ENCODE measurements at regions not wholly inside any gene's neighbourhood (a gene's known extent, or its start where the extent isn't known, plus 50 kb on each side); places are given as distances from the start of the nearest gene placed in this dataset.

DNA sequence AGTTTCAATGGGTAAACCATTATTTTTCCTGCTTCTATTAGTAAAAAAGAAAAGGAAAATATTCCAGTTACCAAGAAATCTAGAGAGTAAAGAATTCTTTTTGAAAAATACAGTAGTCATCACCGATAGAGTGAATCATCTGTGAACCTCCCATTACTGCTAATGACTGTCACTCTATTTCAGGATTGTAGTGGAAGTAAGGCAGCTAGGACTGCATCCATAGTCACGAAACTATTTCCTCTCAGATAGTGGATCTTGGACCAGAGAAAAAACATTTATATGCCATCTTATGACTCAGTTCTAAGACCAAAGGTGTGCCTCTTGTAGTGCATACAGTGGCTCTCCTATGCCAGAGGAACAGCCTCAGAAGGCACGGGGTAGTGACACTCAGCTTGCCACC, 173.9 kb upstream of the PLEKHA5 start:
- CTCF ChIA-PET: no interaction called here
- ATAC-seq (peak; percentile 64), DNase-seq (peak; percentile 28)
- Histone ChIP-seq H3K9me2 (replicated peaks; ENCODE audit: low read length) (no peaks in the 10 kb centered on the region), H3K9me3 (ENCODE audit: low read length) (no peaks in the 10 kb centered on the region), H3K79me2 (ENCODE audit: low read length) (no peaks in the 10 kb centered on the region), H2AFZ (ENCODE audit: low read length) (no peak overlapping the region), H3K9ac (ENCODE audit: low read length) (no peak overlapping the region), H3K27me3 (ENCODE audit: low read length) (no peaks in the 10 kb centered on the region), H3K4me1 (ENCODE audit: insufficient read depth, low read length) (no peaks in the 10 kb centered on the region), H3K27ac (ENCODE audit: low read length) (no peak overlapping the region), H3K36me3 (ENCODE audit: low read depth, low read length) (no peaks in the 10 kb centered on the region), H3K4me3 (ENCODE audit: low read length) (no peak overlapping the region), H3F3A (ENCODE audit: low read length, unreplicated experiment) (no peaks in the 10 kb centered on the region), H3K4me2 (ENCODE audit: low read length) (no peak overlapping the region), H4K20me1 (ENCODE audit: low read length) (no peaks in the 10 kb centered on the region)
- TF ChIP-seq EZH2phosphoT487 (IDR thresholded peaks at IDR 0.05; ENCODE audit: borderline replicate concordance, low read length): no peak
- no TSS peak for BruUV-seq (replicated peaks)
- POLR2A ChIA-PET (ENCODE audit: unreplicated experiment): no interaction called here
- intact Hi-C loops (cut with micrococcal nuclease): no loop called here

DNA sequence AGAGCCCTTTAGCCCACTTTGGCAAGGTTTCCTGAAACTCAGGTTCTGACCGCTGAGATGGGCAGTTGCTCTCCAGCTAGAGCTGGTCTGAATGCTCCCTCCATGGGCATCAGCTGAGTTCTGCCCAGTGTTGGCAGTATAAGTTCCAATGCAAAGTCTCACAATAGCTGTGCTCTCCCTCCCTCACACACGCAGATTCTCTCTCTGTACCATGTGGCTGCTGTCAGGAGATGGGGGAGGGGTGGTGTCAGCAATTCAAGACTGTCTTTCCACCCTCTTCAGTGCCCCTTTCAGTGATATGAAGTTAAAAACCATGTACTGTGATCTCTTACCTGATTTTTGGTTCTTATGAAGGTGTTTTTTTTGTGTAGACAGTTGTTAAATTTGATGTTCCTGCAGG, 164.3 kb upstream of the PLEKHA5 start:
- CTCF ChIA-PET: no interaction called here
- Histone ChIP-seq H3K9me2 (replicated peaks; ENCODE audit: low read length) (no peaks in the 10 kb centered on the region), H3K27me3 (ENCODE audit: low read length) (no peaks in the 10 kb centered on the region), H4K20me1 (ENCODE audit: low read length) (no peaks in the 10 kb centered on the region), H3F3A (ENCODE audit: low read length, unreplicated experiment) (no peaks in the 10 kb centered on the region), H3K9ac (ENCODE audit: low read length) (no peak overlapping the region), H3K79me2 (ENCODE audit: low read length) (no peaks in the 10 kb centered on the region), H2AFZ (ENCODE audit: low read length) (no peak overlapping the region), H3K4me3 (ENCODE audit: low read length) (no peak overlapping the region), H3K36me3 (ENCODE audit: low read depth, low read length) (no peaks in the 10 kb centered on the region), H3K4me2 (ENCODE audit: low read length) (no peak overlapping the region), H3K27ac (ENCODE audit: low read length) (no peak overlapping the region), H3K4me1 (ENCODE audit: insufficient read depth, low read length) (no peaks in the 10 kb centered on the region), H3K9me3 (ENCODE audit: low read length) (no peaks in the 10 kb centered on the region)
- DNase-seq: peak; percentile 27
- intact Hi-C loops (cut with micrococcal nuclease): no loop called here
- no peak for ATAC-seq
- BruUV-seq (replicated peaks): no TSS peak
- POLR2A ChIA-PET (ENCODE audit: unreplicated experiment): no interaction called here
- TF ChIP-seq, protein P1, sequence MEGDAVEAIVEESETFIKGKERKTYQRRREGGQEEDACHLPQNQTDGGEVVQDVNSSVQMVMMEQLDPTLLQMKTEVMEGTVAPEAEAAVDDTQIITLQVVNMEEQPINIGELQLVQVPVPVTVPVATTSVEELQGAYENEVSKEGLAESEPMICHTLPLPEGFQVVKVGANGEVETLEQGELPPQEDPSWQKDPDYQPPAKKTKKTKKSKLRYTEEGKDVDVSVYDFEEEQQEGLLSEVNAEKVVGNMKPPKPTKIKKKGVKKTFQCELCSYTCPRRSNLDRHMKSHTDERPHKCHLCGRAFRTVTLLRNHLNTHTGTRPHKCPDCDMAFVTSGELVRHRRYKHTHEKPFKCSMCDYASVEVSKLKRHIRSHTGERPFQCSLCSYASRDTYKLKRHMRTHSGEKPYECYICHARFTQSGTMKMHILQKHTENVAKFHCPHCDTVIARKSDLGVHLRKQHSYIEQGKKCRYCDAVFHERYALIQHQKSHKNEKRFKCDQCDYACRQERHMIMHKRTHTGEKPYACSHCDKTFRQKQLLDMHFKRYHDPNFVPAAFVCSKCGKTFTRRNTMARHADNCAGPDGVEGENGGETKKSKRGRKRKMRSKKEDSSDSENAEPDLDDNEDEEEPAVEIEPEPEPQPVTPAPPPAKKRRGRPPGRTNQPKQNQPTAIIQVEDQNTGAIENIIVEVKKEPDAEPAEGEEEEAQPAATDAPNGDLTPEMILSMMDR (conservative IDR thresholded peaks at IDR 0.05; ENCODE audit: low read depth, low read length): no peak
- TF ChIP-seq EZH2 (IDR thresholded peaks at IDR 0.05; ENCODE audit: low read length, unreplicated experiment) (no peak), EZH2phosphoT487 (IDR thresholded peaks at IDR 0.05; ENCODE audit: borderline replicate concordance, low read length) (no peak)

DNA sequence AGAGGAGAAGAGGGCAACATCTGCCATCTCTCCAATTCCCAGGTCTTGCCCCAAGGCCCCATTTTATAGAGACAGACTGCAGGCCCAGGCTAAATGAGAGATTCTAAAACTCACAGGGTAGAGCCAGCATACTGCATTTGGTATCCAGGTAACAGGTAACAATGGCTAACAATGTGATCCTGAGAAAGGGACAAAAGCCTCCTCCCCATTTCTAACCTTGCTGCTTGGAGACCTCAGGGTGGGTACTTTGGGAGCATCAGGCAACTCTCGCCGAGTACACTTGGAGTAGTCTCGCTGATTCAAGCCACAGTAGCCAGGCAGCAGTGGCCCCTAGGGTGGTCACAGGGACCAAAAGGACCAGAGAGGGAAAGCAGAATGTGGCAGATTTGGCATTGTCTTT, 162.6 kb upstream of the PLEKHA5 start:
- intact Hi-C loops (cut with micrococcal nuclease): no loop called here
- H3K4me1 ChIP-seq (ENCODE audit: insufficient read depth, low read length): no peaks in the 10 kb centered on the region
- no peak overlapping the region for H3K4me2 ChIP-seq (ENCODE audit: low read length)
- DNase-seq: no peak
- no peaks in the 10 kb centered on the region for H3K9me3 ChIP-seq (ENCODE audit: low read length)
- no peaks in the 10 kb centered on the region for H3K27me3 ChIP-seq (ENCODE audit: low read length)
- H4K20me1 ChIP-seq (ENCODE audit: low read length): no peaks in the 10 kb centered on the region
- H3F3A ChIP-seq (ENCODE audit: low read length, unreplicated experiment): no peaks in the 10 kb centered on the region
- ChIA-PET POLR2A (ENCODE audit: unreplicated experiment) (no interaction called here), CTCF (interaction anchor here (0.6 kb wide), 1 partner anchor 79 kb away, joined by 3 read pairs; no protein-coding TSS in a partner anchor)
- H2AFZ ChIP-seq (ENCODE audit: low read length): no peak overlapping the region
- H3K27ac ChIP-seq (ENCODE audit: low read length): no peak overlapping the region
- no peaks in the 10 kb centered on the region for H3K9me2 ChIP-seq (replicated peaks; ENCODE audit: low read length)
- BruUV-seq (replicated peaks): no TSS peak
- no peaks in the 10 kb centered on the region for H3K36me3 ChIP-seq (ENCODE audit: low read depth, low read length)
- TF ChIP-seq, protein P1 (conservative IDR thresholded peaks at IDR 0.05; ENCODE audit: low read depth, low read length): no peak
- TF ChIP-seq EZH2 (IDR thresholded peaks at IDR 0.05; ENCODE audit: low read length, unreplicated experiment) (no peak), EZH2phosphoT487 (IDR thresholded peaks at IDR 0.05; ENCODE audit: borderline replicate concordance, low read length) (no peak)
- no peak overlapping the region for H3K9ac ChIP-seq (ENCODE audit: low read length)
- H3K4me3 ChIP-seq (ENCODE audit: low read length): no peak overlapping the region
- ATAC-seq: no peak
- no peaks in the 10 kb centered on the region for H3K79me2 ChIP-seq (ENCODE audit: low read length)

All from PC-3 (cell line).